C4-2B (cell line): ENCODE measurements at regions not wholly inside any gene's neighbourhood (a gene's known extent, or its start where the extent isn't known, plus 50 kb on each side); places are given as distances from the start of the nearest gene placed in this dataset.

Experiments used
- H3K27ac ChIP-seq: fragments of 450-650 bp; 2 replicates; pipeline ENCODE4 v1.5.1; 2017
- ZFX ChIP-seq: fragments of 450-650 bp; IDR thresholded peaks from 2 replicates; pipeline ENCODE4 v1.6.1; 2017
- TF ChIP-seq, protein P1 (sequence below): fragments of 450-650 bp; conservative IDR thresholded peaks from 2 replicates; pipeline ENCODE4 v1.5.1; 2017; ENCODE audit warnings: mild to moderate bottlenecking

DNA sequence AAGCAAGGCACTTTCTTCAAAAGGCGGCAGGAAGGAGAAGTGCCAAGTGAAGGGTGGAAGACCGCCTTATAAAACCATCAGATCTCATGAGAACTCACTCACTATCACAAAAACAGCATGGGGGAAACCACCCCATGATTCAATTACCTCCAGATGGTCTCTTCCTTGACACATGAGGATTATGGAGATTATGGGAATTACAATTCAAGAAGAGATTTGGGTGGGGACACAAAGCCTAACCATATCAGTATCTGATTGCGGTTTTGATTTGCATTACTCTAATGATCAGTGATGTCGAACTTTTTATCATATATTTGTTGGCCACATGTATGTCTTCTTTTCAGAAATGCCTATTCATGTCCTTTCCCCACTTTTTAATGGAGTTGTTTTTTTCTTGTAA lies 549.3 kb upstream of the IL12A start:
- no peak overlapping the region for H3K27ac ChIP-seq
- no peak for TF ChIP-seq ZFX
- TF ChIP-seq, protein P1, sequence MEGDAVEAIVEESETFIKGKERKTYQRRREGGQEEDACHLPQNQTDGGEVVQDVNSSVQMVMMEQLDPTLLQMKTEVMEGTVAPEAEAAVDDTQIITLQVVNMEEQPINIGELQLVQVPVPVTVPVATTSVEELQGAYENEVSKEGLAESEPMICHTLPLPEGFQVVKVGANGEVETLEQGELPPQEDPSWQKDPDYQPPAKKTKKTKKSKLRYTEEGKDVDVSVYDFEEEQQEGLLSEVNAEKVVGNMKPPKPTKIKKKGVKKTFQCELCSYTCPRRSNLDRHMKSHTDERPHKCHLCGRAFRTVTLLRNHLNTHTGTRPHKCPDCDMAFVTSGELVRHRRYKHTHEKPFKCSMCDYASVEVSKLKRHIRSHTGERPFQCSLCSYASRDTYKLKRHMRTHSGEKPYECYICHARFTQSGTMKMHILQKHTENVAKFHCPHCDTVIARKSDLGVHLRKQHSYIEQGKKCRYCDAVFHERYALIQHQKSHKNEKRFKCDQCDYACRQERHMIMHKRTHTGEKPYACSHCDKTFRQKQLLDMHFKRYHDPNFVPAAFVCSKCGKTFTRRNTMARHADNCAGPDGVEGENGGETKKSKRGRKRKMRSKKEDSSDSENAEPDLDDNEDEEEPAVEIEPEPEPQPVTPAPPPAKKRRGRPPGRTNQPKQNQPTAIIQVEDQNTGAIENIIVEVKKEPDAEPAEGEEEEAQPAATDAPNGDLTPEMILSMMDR = no peak

DNA sequence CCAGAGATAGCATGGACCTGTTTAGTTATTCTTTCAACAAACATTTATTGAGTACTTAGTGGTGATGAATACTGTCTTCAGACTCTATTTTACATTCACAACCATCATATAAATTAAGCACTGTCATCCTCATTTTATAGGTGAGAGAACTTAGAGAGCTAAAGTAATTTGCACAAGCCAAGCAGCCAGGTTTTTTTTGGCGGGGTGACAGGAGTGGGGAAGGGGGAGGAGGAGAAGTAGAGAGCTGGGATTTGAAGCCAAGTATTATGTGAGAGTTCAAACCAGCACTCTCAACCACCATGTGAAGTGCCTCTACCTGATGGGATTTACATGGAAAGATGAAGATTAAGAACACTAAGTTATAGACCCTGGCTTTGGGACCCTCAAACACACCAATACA lies 547.4 kb upstream of the IL12A start:
- H3K27ac ChIP-seq = no peak overlapping the region
- TF ChIP-seq, protein P1 = no peak
- no peak for TF ChIP-seq ZFX

DNA sequence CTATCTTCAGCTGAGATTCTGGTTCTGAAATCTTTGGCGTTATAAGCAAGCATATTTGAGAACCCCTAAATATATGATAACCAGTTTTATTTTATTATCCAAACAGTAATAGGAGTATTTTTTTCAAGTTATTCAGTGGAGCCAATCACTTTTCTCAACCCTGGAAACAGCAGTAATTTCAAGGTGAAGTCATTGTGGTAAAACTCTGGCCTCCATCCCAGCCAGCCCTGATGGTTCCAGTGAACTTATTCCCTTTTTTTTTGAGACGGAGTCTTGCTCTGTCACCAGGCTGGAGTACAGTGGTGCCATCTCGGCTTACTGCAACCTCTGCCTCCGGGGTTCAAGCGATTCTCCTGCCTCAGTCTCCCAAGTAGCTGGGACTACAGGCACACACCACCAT lies 545.4 kb upstream of the IL12A start:
- TF ChIP-seq ZFX = no peak
- TF ChIP-seq, protein P1 = no peak
- H3K27ac ChIP-seq = no peak overlapping the region

DNA sequence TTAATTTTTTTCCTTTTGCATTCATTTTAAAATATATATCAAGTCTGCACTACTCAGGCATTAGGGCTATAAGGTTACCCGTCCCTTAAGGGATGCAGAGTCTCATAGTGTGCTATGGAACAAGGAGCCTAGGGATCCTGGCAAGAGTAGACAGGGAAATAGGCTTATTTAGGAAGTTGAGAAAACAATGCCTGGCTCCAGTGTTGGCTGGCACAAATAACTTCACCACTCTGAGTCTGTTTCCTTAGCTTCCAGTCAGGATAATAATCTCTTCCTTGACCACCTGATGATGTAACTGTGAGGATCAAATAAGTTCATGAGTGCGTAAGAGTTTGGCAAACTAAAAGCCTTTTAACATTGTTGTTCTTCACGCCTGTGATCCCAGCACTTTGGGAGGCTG lies 540.8 kb upstream of the IL12A start:
- TF ChIP-seq ZFX = no peak
- TF ChIP-seq, protein P1 = no peak
- H3K27ac ChIP-seq = no peak overlapping the region

DNA sequence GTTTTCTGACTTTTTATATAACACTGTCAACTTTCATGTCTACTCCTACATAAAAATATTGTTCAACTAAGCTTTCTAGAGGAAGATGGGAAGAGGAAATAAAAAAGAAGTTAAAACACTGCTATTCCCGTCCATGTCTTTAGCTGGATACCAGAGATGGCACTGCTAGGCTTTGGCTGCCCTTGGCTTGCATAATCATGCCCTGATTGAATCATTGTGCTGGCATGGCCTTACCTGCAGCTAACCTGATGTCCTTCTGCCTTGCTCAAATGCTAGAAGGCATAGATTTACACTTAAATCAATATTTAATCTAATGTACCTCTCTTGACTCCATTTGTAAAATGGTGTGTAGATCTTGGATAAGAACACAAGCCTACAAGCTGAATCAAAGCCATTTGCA lies 539.7 kb upstream of the IL12A start:
- TF ChIP-seq, protein P1 = no peak
- TF ChIP-seq ZFX = no peak
- H3K27ac ChIP-seq = no peak overlapping the region

DNA sequence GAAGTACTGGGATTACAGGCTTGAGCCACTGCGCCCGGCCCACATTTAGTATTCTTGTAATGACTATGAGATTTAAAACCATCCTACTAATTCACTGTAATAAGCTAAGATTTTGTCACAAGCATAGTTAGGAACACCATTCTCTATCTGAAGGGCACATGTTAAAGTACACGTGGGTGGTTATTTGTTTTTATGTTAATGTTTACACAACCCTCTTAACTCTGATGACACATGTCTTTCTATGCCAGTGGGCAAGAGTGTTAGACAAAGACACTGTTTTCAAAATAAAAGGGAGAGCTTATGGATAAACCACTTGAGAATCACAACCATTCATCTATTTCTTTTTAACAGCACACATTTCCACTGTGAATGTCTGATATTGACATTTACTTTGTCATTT lies 537.6 kb upstream of the IL12A start:
- no peak for TF ChIP-seq ZFX
- TF ChIP-seq, protein P1 = no peak
- no peak overlapping the region for H3K27ac ChIP-seq

DNA sequence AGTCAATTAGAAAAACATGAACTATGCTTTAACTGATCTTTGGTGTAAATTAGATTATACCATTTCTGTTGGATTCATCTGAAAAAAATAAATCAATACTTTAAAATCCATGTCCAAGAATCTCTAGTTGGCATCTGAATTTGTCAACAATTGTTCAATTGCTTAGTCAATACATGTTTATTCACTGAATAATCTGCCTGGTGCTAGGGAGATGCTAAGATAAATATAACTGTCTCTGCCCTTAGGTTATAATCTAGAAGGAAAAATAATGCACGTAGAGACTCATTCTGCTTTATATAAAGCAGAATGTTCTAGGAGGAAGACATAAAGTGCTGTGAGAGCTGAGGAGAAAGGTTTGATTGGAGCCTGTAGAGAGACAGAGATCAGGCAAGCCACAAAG lies 537.2 kb upstream of the IL12A start:
- TF ChIP-seq, protein P1 = no peak
- TF ChIP-seq ZFX = no peak
- no peak overlapping the region for H3K27ac ChIP-seq

DNA sequence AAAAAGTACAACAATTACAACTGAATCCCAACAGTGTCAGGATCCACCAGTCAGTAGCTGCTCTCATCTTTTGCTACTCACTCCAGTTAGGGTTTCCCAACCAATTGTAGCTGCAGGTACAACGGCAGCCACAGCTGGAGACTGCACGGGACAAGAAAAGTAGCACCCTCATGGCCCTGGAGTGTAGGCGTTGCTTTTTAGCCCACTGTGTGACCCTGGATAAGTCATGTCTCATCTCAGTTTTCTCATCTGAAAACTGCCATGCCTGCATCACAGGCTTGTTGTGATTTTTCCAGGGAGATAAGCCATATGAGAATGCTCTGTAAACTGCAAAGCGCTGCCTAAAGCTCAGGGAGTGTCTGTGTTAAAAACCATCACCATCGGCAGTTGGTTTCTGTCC lies 535.6 kb upstream of the IL12A start:
- H3K27ac ChIP-seq = no peak overlapping the region
- TF ChIP-seq ZFX = no peak
- TF ChIP-seq, protein P1 = no peak
